H1 (cell line): ENCODE measurements at regions not wholly inside any gene's neighbourhood (a gene's known extent, or its start where the extent isn't known, plus 50 kb on each side); places are given as distances from the start of the nearest gene placed in this dataset.

Source experiments
- CBX5 ChIP-seq: fragments of 300-800, 300-1000 bp; sonication (generic); IDR thresholded peaks from 2 replicates; pipeline ENCODE4 v1.7.1; 2016; ENCODE audit warnings: antibody characterized with exemption, low read length, low read depth
- CHD7 ChIP-seq: fragments of 300-600 bp; sonication (generic); IDR thresholded peaks from 2 replicates; pipeline ENCODE4 v1.7.1; 2012; ENCODE audit warnings: low read length, moderate library complexity, mild to moderate bottlenecking, inconsistent platforms; ENCODE audit not compliant: insufficient replicate concordance
- CTBP2 ChIP-seq: IDR thresholded peaks from 2 replicates; pipeline ENCODE4 v1.7.0; 2011; ENCODE audit warnings: borderline replicate concordance, mild to moderate bottlenecking, moderate library complexity, mixed read lengths, low read length; ENCODE audit not compliant: insufficient read depth, insufficient read length
- HDAC6 ChIP-seq: IDR thresholded peaks from one replicate; pipeline ENCODE4 v1.7.1; 2012; ENCODE audit warnings: low read depth, mild to moderate bottlenecking, inconsistent platforms, low read length, moderate library complexity
- JUN ChIP-seq: IDR thresholded peaks from 2 replicates; pipeline ENCODE4 v1.6.1; 2011; ENCODE audit warnings: low read depth, mild to moderate bottlenecking, improper control_type of control experiment, low read length
- KDM5A ChIP-seq: fragments of 200-600 bp; IDR thresholded peaks from 2 replicates; pipeline ENCODE4 v1.7.1; 2012; ENCODE audit warnings: mild to moderate bottlenecking, low read length, inconsistent platforms, mixed read lengths
- NRF1 ChIP-seq: IDR thresholded peaks from 2 replicates; pipeline ENCODE4 v1.6.1; 2011; ENCODE audit warnings: mild to moderate bottlenecking, low read depth, low read length, improper control_type of control experiment
- RNF2 ChIP-seq: fragments of 200-900, 300-1000 bp; sonication (generic); IDR thresholded peaks from 2 replicates; pipeline ENCODE4 v1.7.1; 2016; ENCODE audit warnings: borderline replicate concordance, low read depth, mild to moderate bottlenecking, antibody characterized with exemption, low read length; ENCODE audit not compliant: poor library complexity, severe bottlenecking; ENCODE audit errors: missing control alignments
- SAP30 ChIP-seq: fragments of 300-600 bp; sonication (generic); IDR thresholded peaks from 2 replicates; pipeline ENCODE4 v1.7.1; 2012; ENCODE audit warnings: low read length, moderate library complexity, mild to moderate bottlenecking, inconsistent platforms; ENCODE audit not compliant: insufficient read depth, insufficient replicate concordance
- SRF ChIP-seq: IDR thresholded peaks from 2 replicates; pipeline ENCODE4 v1.6.1; 2011; ENCODE audit warnings: mild to moderate bottlenecking, low read depth, low read length, moderate library complexity

DNA sequence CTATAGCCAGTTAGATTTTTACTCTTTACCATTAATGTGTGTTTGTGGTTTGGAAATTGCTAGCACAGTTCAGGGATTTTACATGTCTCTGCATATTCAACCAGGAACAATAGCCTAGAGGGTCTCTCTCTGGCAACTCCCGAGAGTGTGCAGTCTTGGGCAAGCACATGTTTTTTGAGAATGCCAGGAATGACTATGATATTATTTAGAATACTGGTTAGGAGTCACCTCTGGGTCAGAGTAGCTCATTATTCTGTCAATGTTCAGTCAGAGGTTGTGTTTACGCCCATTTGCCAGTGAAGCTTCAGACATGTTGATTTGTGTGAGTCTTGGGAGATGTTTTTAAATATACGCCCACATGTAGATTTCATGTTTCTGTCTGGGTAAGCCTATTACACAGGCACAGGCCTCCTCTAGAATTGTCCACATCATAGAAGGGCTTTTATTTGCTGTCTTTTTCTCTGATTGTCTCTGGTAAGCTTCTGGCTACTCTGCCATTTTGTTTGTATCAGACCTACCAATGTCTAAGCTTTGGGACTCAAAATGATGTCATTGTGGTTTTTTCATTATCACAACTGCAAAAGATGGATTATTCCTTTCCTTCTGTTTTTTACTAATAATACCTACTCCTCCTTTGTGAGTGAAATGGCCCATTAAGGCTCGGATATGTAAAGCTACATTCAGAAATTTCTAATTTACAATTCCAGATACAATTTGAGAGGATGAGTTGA is 203.1 kb upstream of the PPFIA2 start (continued):
- TF ChIP-seq CHD7 (no peak), SAP30 (no peak), SRF (no peak), JUN (no peak), CTBP2 (no peak), NRF1 (no peak), KDM5A (no peak), HDAC6 (no peak), RNF2 (no peak), CBX5 (no peak)
